ENCODE measurements at regions not wholly inside any gene's neighbourhood (a gene's known extent, or its start where the extent isn't known, plus 50 kb on each side); places are given as distances from the start of the nearest gene placed in this dataset.

- BruUV-seq (replicated peaks): no TSS peak
- WGBS (ENCODE audit: insufficient coverage, low coverage, missing lambda C conversion rate): 0% methylated on average over 2 of the region's 2 CpGs
- ATAC-seq (no peak), FAIRE-seq (no peak), DNase-seq (ENCODE audit: extremely low read depth in 1 of 4, low spot score in 3 of 4) (no peak)
- Histone ChIP-seq H3K36me3 (ENCODE audit: control insufficient read depth, insufficient read depth, low read length) (no peaks in the 10 kb centered on the region), H3K4me3 (no peak overlapping the region), H3K9me1 (ENCODE audit: control insufficient read depth, insufficient read depth, low read length) (no peaks in the 10 kb centered on the region), H2AFZ (ENCODE audit: low read depth, low read length) (no peak overlapping the region), H3K4me2 (ENCODE audit: insufficient read depth, low read length) (no peak overlapping the region), H3K9ac (ENCODE audit: insufficient read depth in 1 of 2, low read depth in 2 of 2, low read length in 2 of 2) (no peak overlapping the region), H4K20me1 (replicated peaks; ENCODE audit: control insufficient read depth, insufficient read depth, low read length) (no peaks in the 10 kb centered on the region), H3K9me3 (replicated peaks; ENCODE audit: control insufficient read depth, insufficient read depth, low read depth, low read length) (no peaks in the 10 kb centered on the region), H3K27ac (ENCODE audit: extremely low read depth, low read depth, low read length) (no peak overlapping the region), H3K27me3 (ENCODE audit: control insufficient read depth in 2 of 2, insufficient read depth in 2 of 2, low read length in 2 of 2) (no peaks in the 10 kb centered on the region), H3K4me1 (replicated peaks in 1 of 2; ENCODE audit: control insufficient read depth in 2 of 2, insufficient read depth in 2 of 2, low read length in 2 of 2) (no peaks in the 10 kb centered on the region), H3K79me2 (ENCODE audit: control insufficient read depth, insufficient read depth, low read length) (no peaks in the 10 kb centered on the region)
- intact Hi-C loops (cut with micrococcal nuclease): no loop called here
- CTCF ChIA-PET (ENCODE audit: low intra/inter-chr PET ratio): no interaction called here
- POLR2A ChIA-PET: no interaction called here
- in situ Hi-C loops (cut with MboI): no loop called here
- TF ChIP-seq NCOR1 (IDR thresholded peaks at IDR 0.05): no peak
- no peak for TF ChIP-seq TFAP4 (CRISPR knock-in tag; IDR thresholded peaks at IDR 0.05; ENCODE audit: borderline replicate concordance)
- no peak for TF ChIP-seq ESRRA (IDR thresholded peaks at IDR 0.05; ENCODE audit: borderline replicate concordance, low read depth)
- TF ChIP-seq TEAD1 (CRISPR knock-in tag; IDR thresholded peaks at IDR 0.05): no peak
- no peak for TF ChIP-seq ATF6 (CRISPR knock-in tag; IDR thresholded peaks at IDR 0.05)
- TF ChIP-seq STAT6 (CRISPR knock-in tag; IDR thresholded peaks at IDR 0.05): no peak
- TF ChIP-seq CBX5 (IDR thresholded peaks at IDR 0.05; ENCODE audit: borderline replicate concordance, low read depth): no peak
- no peak for TF ChIP-seq MXD1 (CRISPR knock-in tag; IDR thresholded peaks at IDR 0.05; ENCODE audit: borderline replicate concordance, poor library complexity, severe bottlenecking)
- TF ChIP-seq NFATC3 (IDR thresholded peaks at IDR 0.05): no peak
- no peak for TF ChIP-seq ZNF589 (CRISPR knock-in tag; IDR thresholded peaks at IDR 0.05; ENCODE audit: low read depth)
- TF ChIP-seq PHF8 (IDR thresholded peaks at IDR 0.05; ENCODE audit: borderline replicate concordance, low read length): no peak
- no peak for TF ChIP-seq HDGF (IDR thresholded peaks at IDR 0.05)
Measured at GRCh38 chr4:119736559-119736958, 108.0 kb upstream of the PDE5A start.

Data from K562 (cell line).